RWPE2 (cell line): ENCODE measurements at regions not wholly inside any gene's neighbourhood (a gene's known extent, or its start where the extent isn't known, plus 50 kb on each side); places are given as distances from the start of the nearest gene placed in this dataset.

ENCODE experiments used
- ATAC-seq: fragments of 200-7000 bp; cut with Tn5 transposase; 3 replicates; pipeline ENCODE4 v1.9.1; 2021; ENCODE audit warnings: low read depth
- DNase-seq: peaks from one replicate; pipeline ENCODE4 v3.0.0-alpha.2; 2020; ENCODE audit warnings: low spot score
- H3K27ac ChIP-seq: fragments of 450-650 bp; 2 replicates; pipeline ENCODE4 v1.5.1; 2017; ENCODE audit warnings: mild to moderate bottlenecking; ENCODE audit not compliant: poor library complexity, severe bottlenecking
- H3K27me3 ChIP-seq: fragments of 250-450 bp; sonication (Bioruptor Pico); 2 replicates; pipeline ENCODE4 v1.5.1; 2021; ENCODE audit warnings: mild to moderate bottlenecking, moderate library complexity; ENCODE audit not compliant: insufficient read depth, poor library complexity, severe bottlenecking
- H3K36me3 ChIP-seq: fragments of 250-450 bp; sonication (Bioruptor Pico); 2 replicates; pipeline ENCODE4 v1.5.1; 2020; ENCODE audit warnings: low read depth, mild to moderate bottlenecking, moderate library complexity
- H3K4me1 ChIP-seq: fragments of 250-450 bp; sonication (Bioruptor Pico); 2 replicates; pipeline ENCODE4 v1.5.1; 2021; ENCODE audit warnings: mild to moderate bottlenecking, moderate library complexity; ENCODE audit not compliant: insufficient read depth, poor library complexity, severe bottlenecking
- H3K4me3 ChIP-seq: fragments of 250-450 bp; sonication (Bioruptor Pico); 2 replicates; pipeline ENCODE4 v1.5.1; 2021; ENCODE audit warnings: mild to moderate bottlenecking, moderate library complexity; ENCODE audit not compliant: severe bottlenecking
- H3K9me3 ChIP-seq: fragments of 250-450 bp; sonication (Bioruptor Pico); 2 replicates; pipeline ENCODE4 v1.5.1; 2021; ENCODE audit warnings: mild to moderate bottlenecking, moderate library complexity; ENCODE audit not compliant: severe bottlenecking
- TF ChIP-seq, protein P1 (sequence below): fragments of 450-650 bp; IDR thresholded peaks from one replicate; pipeline ENCODE4 v1.5.1; 2017; ENCODE audit warnings: mild to moderate bottlenecking, moderate library complexity; ENCODE audit not compliant: poor library complexity, severe bottlenecking

DNA sequence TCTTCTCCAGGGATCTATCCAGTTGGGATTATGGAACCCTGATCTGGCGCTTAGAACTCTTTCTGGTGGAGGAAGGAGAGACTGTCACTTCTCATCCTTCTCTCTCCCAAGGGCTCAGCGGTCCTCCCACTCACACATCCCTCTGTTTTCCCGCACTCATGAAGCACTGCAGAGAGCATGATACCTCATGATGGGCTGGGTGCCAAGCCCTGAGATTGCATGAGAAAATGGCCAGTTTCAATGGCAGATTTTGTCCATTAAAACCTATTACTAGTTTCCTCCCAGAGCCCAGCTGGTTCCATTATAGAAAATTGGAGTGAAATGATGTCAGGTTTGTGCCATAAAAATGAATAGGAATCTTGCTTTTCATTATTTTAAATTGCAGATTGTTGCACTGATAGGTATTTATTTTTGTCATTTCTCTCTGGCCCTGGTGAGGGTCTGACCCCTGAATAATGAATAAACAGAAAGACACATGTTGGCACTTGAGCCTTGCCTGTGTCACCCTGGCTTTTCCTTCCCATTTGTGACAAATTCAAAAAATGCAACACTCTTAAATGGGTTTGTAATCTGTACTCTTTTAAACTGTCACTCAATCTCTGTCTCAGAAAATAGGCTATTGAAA lies 1151.1 kb downstream of the TYW1 start:
- Histone ChIP-seq H3K9me3 (no peaks in the 10 kb centered on the region), H3K4me1 (no peaks in the 10 kb centered on the region), H3K36me3 (no peaks in the 10 kb centered on the region), H3K27me3 (no peaks in the 10 kb centered on the region), H3K27ac (no peak overlapping the region), H3K4me3 (no peak overlapping the region)
- TF ChIP-seq, protein P1, sequence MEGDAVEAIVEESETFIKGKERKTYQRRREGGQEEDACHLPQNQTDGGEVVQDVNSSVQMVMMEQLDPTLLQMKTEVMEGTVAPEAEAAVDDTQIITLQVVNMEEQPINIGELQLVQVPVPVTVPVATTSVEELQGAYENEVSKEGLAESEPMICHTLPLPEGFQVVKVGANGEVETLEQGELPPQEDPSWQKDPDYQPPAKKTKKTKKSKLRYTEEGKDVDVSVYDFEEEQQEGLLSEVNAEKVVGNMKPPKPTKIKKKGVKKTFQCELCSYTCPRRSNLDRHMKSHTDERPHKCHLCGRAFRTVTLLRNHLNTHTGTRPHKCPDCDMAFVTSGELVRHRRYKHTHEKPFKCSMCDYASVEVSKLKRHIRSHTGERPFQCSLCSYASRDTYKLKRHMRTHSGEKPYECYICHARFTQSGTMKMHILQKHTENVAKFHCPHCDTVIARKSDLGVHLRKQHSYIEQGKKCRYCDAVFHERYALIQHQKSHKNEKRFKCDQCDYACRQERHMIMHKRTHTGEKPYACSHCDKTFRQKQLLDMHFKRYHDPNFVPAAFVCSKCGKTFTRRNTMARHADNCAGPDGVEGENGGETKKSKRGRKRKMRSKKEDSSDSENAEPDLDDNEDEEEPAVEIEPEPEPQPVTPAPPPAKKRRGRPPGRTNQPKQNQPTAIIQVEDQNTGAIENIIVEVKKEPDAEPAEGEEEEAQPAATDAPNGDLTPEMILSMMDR, result no peak
- no peak for ATAC-seq
- DNase-seq, result no peak

DNA sequence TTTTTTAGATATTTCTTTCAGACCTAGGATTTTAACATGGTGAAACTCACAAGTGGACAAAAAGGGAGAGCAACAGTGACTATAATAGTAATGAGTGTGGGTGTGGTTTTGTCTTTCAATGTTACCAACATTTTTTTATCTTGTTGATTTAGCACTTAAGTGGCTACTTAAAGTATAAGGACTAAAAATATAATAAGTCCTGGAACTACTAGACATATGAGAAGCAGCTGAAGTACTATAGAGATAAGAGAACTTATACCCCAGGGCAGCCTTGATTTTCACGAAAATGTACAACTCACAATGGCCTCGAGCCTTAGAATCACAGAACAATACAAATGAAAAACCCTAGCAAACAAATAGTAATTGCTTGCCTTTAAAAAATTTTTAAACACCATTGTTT lies 1151.8 kb downstream of the TYW1 start:
- no peak for ATAC-seq
- Histone ChIP-seq H3K27ac (no peak overlapping the region), H3K36me3 (no peaks in the 10 kb centered on the region), H3K4me1 (no peaks in the 10 kb centered on the region), H3K27me3 (no peaks in the 10 kb centered on the region), H3K9me3 (no peaks in the 10 kb centered on the region), H3K4me3 (no peak overlapping the region)
- TF ChIP-seq, protein P1, result no peak
- DNase-seq, result no peak

DNA sequence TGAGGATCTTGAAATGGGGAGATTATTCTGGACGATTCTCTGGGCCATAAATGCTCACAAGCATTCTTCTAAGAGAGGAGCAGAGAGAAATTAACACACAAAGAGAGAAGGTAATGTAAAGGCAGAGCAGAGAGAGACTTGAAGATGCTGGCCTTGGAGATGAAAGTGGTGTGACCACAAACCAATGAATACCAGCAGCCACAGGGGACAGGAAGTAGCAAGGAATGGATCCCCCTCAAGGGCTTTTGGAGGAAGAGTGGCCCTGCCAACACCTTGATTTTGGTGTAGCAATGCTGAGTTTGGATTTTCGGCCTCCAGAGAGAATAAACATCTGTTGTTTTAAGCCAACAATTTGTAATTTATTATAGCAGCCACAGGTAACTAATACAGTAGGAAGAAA lies 1155.6 kb downstream of the TYW1 start:
- no peaks in the 10 kb centered on the region for H3K27me3 ChIP-seq
- H3K27ac ChIP-seq, result no peak overlapping the region
- H3K4me3 ChIP-seq, result no peak overlapping the region
- no peaks in the 10 kb centered on the region for H3K36me3 ChIP-seq
- ATAC-seq, result no peak
- H3K4me1 ChIP-seq, result no peaks in the 10 kb centered on the region
- no peak for DNase-seq
- H3K9me3 ChIP-seq, result no peaks in the 10 kb centered on the region
- TF ChIP-seq, protein P1, result no peak

DNA sequence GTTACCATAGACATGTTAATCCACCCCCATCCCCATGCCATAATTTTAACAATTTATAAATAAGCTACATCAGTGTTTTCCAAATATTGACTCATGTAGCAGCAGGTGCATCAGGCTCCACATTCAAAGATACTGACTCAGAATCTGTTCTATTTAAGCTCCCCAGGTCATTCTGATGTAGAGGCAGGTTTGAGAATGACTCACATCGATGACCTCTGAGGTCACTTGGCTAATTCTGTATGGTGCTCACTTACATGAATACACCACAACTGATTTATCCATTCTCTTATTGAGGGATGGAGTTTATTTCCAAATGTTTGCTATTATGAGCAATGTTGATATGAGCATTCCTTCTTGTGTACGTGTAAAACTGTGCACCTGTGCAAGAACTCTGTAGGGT lies 1159.0 kb downstream of the TYW1 start:
- H3K4me1 ChIP-seq, result no peaks in the 10 kb centered on the region
- no peak overlapping the region for H3K4me3 ChIP-seq
- no peak for DNase-seq
- H3K9me3 ChIP-seq, result no peaks in the 10 kb centered on the region
- no peak for ATAC-seq
- TF ChIP-seq, protein P1, result no peak
- no peak overlapping the region for H3K27ac ChIP-seq
- no peaks in the 10 kb centered on the region for H3K27me3 ChIP-seq
- H3K36me3 ChIP-seq, result no peaks in the 10 kb centered on the region

DNA sequence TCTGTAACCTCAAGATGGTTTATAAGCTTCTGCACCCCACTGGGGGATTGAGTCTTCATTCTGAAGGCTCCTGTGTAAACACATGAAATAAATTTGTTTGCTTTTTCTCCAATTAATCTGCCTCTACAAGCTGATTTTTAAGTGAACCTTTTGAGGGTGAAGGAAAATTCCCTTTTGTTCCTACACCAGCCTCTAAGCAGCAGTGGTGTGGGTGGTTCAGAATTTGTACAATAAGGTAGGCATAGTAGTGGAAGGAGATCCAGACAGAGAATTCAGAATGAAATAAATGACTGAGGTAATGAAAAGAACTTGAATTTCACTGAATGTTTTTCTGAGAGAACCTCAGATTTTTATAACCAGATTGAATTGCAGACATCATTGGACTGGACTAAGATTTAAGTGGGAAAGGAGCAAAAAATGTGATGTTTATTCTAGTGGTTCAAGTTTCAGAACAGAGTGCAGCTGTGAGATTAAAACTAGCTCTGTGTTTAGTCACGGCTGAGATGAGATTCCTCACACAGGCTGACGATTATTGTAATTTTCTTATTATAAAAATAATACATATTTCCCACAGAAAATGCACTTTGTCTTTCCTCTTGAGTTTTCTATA lies 1162.2 kb downstream of the TYW1 start:
- Histone ChIP-seq H3K4me3 (no peak overlapping the region), H3K27me3 (no peaks in the 10 kb centered on the region), H3K9me3 (no peaks in the 10 kb centered on the region), H3K4me1 (no peaks in the 10 kb centered on the region), H3K36me3 (no peaks in the 10 kb centered on the region), H3K27ac (no peak overlapping the region)
- TF ChIP-seq, protein P1, result no peak
- ATAC-seq (no peak), DNase-seq (no peak)
